ENCODE measurements at regions not wholly inside any gene's neighbourhood (a gene's known extent, or its start where the extent isn't known, plus 50 kb on each side); places are given as distances from the start of the nearest gene placed in this dataset.

DNA sequence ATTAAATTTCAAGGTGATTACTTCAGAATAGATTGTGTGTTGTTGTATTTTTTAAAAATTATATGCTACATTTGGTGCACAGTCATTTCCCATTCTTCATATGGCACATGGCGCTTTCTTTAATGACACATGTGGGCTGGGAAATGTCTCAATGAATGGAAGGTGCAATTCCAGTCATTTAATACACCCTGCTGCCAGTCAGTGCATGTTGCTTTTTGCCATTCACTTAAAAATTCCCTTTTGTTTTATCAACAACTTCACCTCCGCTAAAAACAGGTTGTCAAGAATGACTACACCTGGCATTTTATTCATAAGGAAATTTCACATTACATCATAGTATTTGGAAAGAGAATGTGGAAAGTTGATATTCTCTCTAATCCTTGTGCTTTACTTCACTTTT is 716.4 kb upstream of the ADAMTS5 start:
- H3K4me3 ChIP-seq (ENCODE audit: low read depth, low read length), result no peak overlapping the region
- TF ChIP-seq, protein P1, sequence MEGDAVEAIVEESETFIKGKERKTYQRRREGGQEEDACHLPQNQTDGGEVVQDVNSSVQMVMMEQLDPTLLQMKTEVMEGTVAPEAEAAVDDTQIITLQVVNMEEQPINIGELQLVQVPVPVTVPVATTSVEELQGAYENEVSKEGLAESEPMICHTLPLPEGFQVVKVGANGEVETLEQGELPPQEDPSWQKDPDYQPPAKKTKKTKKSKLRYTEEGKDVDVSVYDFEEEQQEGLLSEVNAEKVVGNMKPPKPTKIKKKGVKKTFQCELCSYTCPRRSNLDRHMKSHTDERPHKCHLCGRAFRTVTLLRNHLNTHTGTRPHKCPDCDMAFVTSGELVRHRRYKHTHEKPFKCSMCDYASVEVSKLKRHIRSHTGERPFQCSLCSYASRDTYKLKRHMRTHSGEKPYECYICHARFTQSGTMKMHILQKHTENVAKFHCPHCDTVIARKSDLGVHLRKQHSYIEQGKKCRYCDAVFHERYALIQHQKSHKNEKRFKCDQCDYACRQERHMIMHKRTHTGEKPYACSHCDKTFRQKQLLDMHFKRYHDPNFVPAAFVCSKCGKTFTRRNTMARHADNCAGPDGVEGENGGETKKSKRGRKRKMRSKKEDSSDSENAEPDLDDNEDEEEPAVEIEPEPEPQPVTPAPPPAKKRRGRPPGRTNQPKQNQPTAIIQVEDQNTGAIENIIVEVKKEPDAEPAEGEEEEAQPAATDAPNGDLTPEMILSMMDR (IDR thresholded peaks at IDR 0.05; ENCODE audit: borderline replicate concordance, insufficient read depth, low read depth, low read length), result no peak

DNA sequence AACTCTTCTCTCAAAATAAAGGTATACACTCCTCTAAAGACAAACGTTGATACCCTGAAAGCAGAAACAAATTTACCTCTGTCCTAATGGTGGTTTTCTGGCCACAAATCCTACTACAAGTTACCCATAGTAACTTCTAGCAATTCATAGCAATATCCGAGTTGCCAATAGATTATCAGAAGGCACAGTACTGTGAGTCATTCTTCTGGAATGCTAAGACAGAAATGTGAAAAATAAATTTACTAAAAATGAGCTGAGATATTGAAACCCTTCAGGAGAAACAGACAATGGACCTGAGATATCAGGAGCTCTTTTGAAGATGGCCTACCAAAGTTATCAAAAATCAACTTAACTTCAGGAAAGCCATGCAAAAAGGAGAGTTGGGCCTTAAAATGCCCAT is 715.0 kb upstream of the ADAMTS5 start:
- TF ChIP-seq, protein P1 (IDR thresholded peaks at IDR 0.05; ENCODE audit: borderline replicate concordance, insufficient read depth, low read depth, low read length), result no peak
- H3K4me3 ChIP-seq (ENCODE audit: low read depth, low read length), result no peak overlapping the region

DNA sequence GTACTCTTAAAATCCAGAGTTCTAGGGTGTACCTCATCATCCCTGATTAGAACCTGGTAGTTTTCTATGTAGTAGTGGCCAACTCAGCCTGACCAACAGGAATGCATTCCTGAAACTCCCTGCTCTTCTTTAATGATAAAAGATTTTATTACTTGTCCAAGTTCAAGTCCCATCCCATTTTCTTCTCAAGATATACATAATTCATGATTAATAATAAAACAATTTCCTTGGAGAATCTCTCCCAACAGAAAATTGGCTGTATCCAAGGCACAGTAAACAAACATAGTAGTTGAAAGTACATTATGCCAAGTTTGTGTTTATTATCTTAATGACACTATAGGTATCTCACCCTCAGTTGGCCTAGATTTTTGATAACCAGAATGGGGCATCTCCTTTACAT is 714.1 kb upstream of the ADAMTS5 start:
- TF ChIP-seq, protein P1 (IDR thresholded peaks at IDR 0.05; ENCODE audit: borderline replicate concordance, insufficient read depth, low read depth, low read length), result no peak
- no peak overlapping the region for H3K4me3 ChIP-seq (ENCODE audit: low read depth, low read length)

DNA sequence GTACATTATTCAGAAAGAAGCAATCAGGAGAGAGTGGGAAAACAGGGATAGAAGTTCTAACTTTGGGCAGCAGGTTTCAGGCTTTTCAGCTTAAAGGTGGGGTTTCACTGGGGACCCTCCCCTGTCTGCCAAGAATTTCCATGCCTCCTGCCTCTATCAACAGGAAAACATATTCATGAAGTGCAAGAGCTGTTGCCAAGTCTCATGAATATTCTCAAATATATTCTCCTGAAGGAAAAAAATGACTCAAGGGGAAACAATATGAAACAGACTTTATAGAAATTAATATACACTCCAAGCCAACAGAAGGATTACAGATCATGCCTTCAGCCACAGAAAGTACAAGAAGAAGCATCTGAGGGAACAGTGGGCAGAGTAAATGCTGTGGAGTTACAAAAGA is 713.3 kb upstream of the ADAMTS5 start:
- no peak overlapping the region for H3K4me3 ChIP-seq (ENCODE audit: low read depth, low read length)
- TF ChIP-seq, protein P1 (IDR thresholded peaks at IDR 0.05; ENCODE audit: borderline replicate concordance, insufficient read depth, low read depth, low read length), result no peak

DNA sequence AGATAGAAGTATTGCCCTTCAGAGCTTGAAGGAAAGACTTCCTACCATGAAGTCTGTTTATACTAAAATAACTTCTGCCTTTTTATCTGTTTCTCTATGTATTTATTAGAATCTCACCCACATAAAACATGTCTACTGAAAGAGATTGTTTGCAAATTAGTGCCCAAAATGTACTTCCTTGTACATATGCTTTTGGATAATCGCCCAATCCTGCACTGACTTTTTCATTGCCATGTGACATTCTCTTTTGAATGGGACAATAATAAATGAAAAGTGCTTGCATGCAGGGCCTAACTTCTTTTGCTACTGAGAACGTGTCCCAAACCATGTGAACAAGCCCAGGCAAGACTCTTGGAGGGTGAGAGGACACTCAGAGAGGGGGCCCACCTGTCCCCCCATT is 711.6 kb upstream of the ADAMTS5 start:
- TF ChIP-seq, protein P1 (IDR thresholded peaks at IDR 0.05; ENCODE audit: borderline replicate concordance, insufficient read depth, low read depth, low read length), result no peak
- no peak overlapping the region for H3K4me3 ChIP-seq (ENCODE audit: low read depth, low read length)

DNA sequence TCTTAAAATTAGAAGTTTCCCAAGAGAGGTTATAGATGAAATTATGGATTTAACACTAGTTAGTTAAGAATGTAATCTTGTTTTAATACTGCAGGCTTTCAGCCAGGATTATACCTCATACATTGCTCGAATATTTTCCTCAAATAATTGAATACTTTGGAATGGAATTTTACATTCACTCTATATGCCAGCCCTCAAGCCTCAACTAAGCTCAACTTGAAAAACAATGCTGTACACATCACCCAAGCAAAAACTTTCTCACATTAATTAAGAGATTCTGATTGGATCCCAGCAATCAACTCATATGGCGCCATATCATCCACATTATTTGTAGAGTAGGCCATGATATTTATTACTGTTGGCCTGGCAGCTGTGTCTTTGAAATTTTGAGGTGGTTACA is 710.7 kb upstream of the ADAMTS5 start:
- H3K4me3 ChIP-seq (ENCODE audit: low read depth, low read length), result no peak overlapping the region
- TF ChIP-seq, protein P1 (IDR thresholded peaks at IDR 0.05; ENCODE audit: borderline replicate concordance, insufficient read depth, low read depth, low read length), result no peak

DNA sequence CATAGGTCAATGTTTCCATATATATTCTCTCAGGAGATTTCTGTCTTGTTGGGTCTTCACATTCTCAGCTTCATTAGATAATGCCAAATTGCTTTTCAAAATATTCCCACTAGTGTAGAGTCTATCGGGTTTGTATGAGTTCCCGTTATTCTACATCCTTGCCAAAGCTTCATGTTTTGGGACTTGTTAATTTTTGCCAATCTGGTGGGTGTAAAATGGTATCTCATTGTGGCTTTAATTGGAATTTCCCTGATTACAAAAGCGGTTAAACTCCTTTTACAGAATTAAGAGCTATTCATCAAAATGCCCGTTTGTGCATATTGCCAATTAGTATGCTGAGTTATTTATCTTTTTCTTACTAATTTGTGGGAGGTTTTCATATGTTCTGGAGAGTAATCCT is 708.4 kb upstream of the ADAMTS5 start:
- no peak overlapping the region for H3K4me3 ChIP-seq (ENCODE audit: low read depth, low read length)
- TF ChIP-seq, protein P1 (IDR thresholded peaks at IDR 0.05; ENCODE audit: borderline replicate concordance, insufficient read depth, low read depth, low read length), result no peak
